Peyer's patch (tissue), 4 donors: ENCODE measurements at regions not wholly inside any gene's neighbourhood (a gene's known extent, or its start where the extent isn't known, plus 50 kb on each side); places are given as distances from the start of the nearest gene placed in this dataset.
A peak's percentile ranks its signal among the peaks of the same experiment; 100 is the strongest.
"Not testable (repeated sequence)": the region's sequence is repeated elsewhere in the genome, so short reads cannot be mapped to it uniquely, and the experiment has no call there.

Source experiments
- DNase-seq, 3 donors: peaks; one replicate each; pipeline ENCODE4 v3.0.0-alpha.2; 2017 to 2019
- H3K27ac ChIP-seq, 4 donors: fragments of 200-600 bp; sonication (generic); one replicate each; pipeline ENCODE4 v1.5.1; 2016 to 2019
- H3K27me3 ChIP-seq, 2 donors: fragments of 200-600 bp; sonication (generic); one replicate each; pipeline ENCODE4 v1.5.1; 2019
- H3K36me3 ChIP-seq, 3 donors: fragments of 200-600 bp; sonication (generic); one replicate each; pipeline ENCODE4 v1.5.1; 2016 to 2019
- H3K4me1 ChIP-seq, 4 donors: fragments of 200-600 bp; sonication (generic); one replicate each; pipeline ENCODE4 v1.5.1; 2016 to 2019
- H3K4me3 ChIP-seq, 4 donors: fragments of 200-600 bp; sonication (generic); 1 replicate in 3 of 4; 2 replicates in 1 of 4; pipeline ENCODE4 v1.5.1; 2016 to 2019; ENCODE audit warnings: mild to moderate bottlenecking in 1 of 4
- H3K9me3 ChIP-seq, 4 donors: fragments of 200-600 bp; sonication (generic); one replicate each; pipeline ENCODE4 v1.5.1; 2016 to 2019; ENCODE audit warnings: mild to moderate bottlenecking in 1 of 4
- CTCF ChIP-seq, 6 experiments: fragments of 450-650 bp in 4 of 6; fragments of 200-600 bp in 2 of 6; sonication (generic) in 1 of 6; IDR thresholded peaks; one replicate each; pipeline ENCODE4 v1.5.1; 2017 to 2019; ENCODE audit warnings: antibody characterized with exemption in 6 of 6, mild to moderate bottlenecking in 3 of 6, moderate library complexity in 1 of 6
- POLR2A ChIP-seq, 2 donors: fragments of 450-650 bp; IDR thresholded peaks; one replicate each; pipeline ENCODE4 v1.5.1; 2017; ENCODE audit warnings: antibody characterized with exemption in 2 of 2, mild to moderate bottlenecking in 2 of 2, moderate library complexity in 2 of 2

- Histone ChIP-seq H3K27me3 (no peaks in the 10 kb centered on the region), H3K4me3 (no peak overlapping the region), H3K4me1 (no peaks in the 10 kb centered on the region), H3K27ac (no peak overlapping the region), H3K36me3 (no peaks in the 10 kb centered on the region), H3K9me3 (no peaks in the 10 kb centered on the region)
- peak in 1 of 3 donors; percentile 39 for DNase-seq
- TF ChIP-seq CTCF (IDR thresholded peaks at IDR 0.05) (no peak), POLR2A (IDR thresholded peaks at IDR 0.05) (no peak)
Measured at GRCh38 chr6:167705211-167705750, 121.4 kb upstream of the AFDN start.

- no peak for TF ChIP-seq CTCF (IDR thresholded peaks at IDR 0.05)
- no peak for TF ChIP-seq POLR2A (IDR thresholded peaks at IDR 0.05)
- Histone ChIP-seq H3K36me3 (no peaks in the 10 kb centered on the region), H3K27ac (no peak overlapping the region), H3K27me3 (no peaks in the 10 kb centered on the region), H3K4me1 (peaks cover 0 to 4% (median 2%) of the 10 kb centered on the region in 4 donors), H3K4me3 (no peak overlapping the region), H3K9me3 (no peaks in the 10 kb centered on the region)
- peak in 1 of 3 donors; percentile 37 for DNase-seq
Measured at GRCh38 chr6:167706313-167707109, 120.2 kb upstream of the AFDN start.

- TF ChIP-seq CTCF (IDR thresholded peaks at IDR 0.05) (no peak), POLR2A (IDR thresholded peaks at IDR 0.05) (no peak)
- peak in 1 of 3 donors; percentile 15 for DNase-seq
- no peak overlapping the region for H3K4me3 ChIP-seq
Measured at GRCh38 chr6:167707686-167708500, 118.8 kb upstream of the AFDN start.

GRCh38 chr6:167708501-167709094 is 118.1 kb upstream of the AFDN start:
- Histone ChIP-seq H3K4me1 (peaks cover 0 to 5% (median 2%) of the 10 kb centered on the region in 4 donors), H3K9me3 (no peaks in the 10 kb centered on the region), H3K4me3 (no peak overlapping the region), H3K36me3 (no peaks in the 10 kb centered on the region), H3K27ac (no peak overlapping the region), H3K27me3 (no peaks in the 10 kb centered on the region)
- peak in 1 of 3 donors; percentile 21 for DNase-seq
- TF ChIP-seq CTCF (IDR thresholded peaks at IDR 0.05) (no peak), POLR2A (IDR thresholded peaks at IDR 0.05) (no peak)

More at GRCh38 chr6:167707686-167708500, 118.8 kb upstream of the AFDN start:
- H3K4me1 ChIP-seq, result peaks cover 0 to 5% (median 2%) of the 10 kb centered on the region in 4 donors
- no peak overlapping the region for H3K27ac ChIP-seq
- no peaks in the 10 kb centered on the region for H3K27me3 ChIP-seq
- no peaks in the 10 kb centered on the region for H3K9me3 ChIP-seq
- H3K36me3 ChIP-seq, result no peaks in the 10 kb centered on the region

GRCh38 chr6:167709196-167709595 is 117.5 kb upstream of the AFDN start:
- no peaks in the 10 kb centered on the region for H3K9me3 ChIP-seq
- peak in 1 of 3 donors; percentile 22 for DNase-seq
- no peaks in the 10 kb centered on the region for H3K36me3 ChIP-seq
- no peak for TF ChIP-seq POLR2A (IDR thresholded peaks at IDR 0.05)
- TF ChIP-seq CTCF (IDR thresholded peaks at IDR 0.05), result no peak
- H3K4me3 ChIP-seq, result no peak overlapping the region
- no peaks in the 10 kb centered on the region for H3K27me3 ChIP-seq
- peaks cover 0 to 5% (median 2%) of the 10 kb centered on the region in 4 donors for H3K4me1 ChIP-seq
- no peak overlapping the region for H3K27ac ChIP-seq

- not testable (repeated sequence) for H3K36me3 ChIP-seq, H3K27me3 ChIP-seq, H3K9me3 ChIP-seq, H3K4me1 ChIP-seq, H3K27ac ChIP-seq, H3K4me3 ChIP-seq
- peak in 1 of 3 donors; percentile 36 for DNase-seq
Measured at GRCh38 chr6:167709776-167710336, 116.9 kb upstream of the AFDN start.
